Erythroblast (primary cell): ENCODE measurements at regions not wholly inside any gene's neighbourhood (a gene's known extent, or its start where the extent isn't known, plus 50 kb on each side); places are given as distances from the start of the nearest gene placed in this dataset.

Experiments used
- GATA1 ChIP-seq: IDR thresholded peaks from 2 replicates; pipeline ENCODE4 v1.6.1; 2011; ENCODE audit warnings: low read depth, mild to moderate bottlenecking, control low read depth, low read length, moderate library complexity
- POLR2A ChIP-seq: IDR thresholded peaks from 2 replicates; pipeline ENCODE4 v1.6.1; 2011; ENCODE audit warnings: mild to moderate bottlenecking, low read length

- TF ChIP-seq POLR2A (no peak), GATA1 (no peak)
These were observed 439.8 kb upstream of the DYNLRB2 start for GRCh38 chr16:80100846-80101451.
